SU-DHL-6 (cell line): ENCODE measurements at regions not wholly inside any gene's neighbourhood (a gene's known extent, or its start where the extent isn't known, plus 50 kb on each side); places are given as distances from the start of the nearest gene placed in this dataset.

Experiments
- H2AFZ ChIP-seq: fragments of 200-600 bp; sonication (generic); 2 replicates; pipeline ENCODE4 v1.6.1; 2014; ENCODE audit warnings: low read depth, mild to moderate bottlenecking, moderate library complexity, mixed read lengths, antibody characterized with exemption, low read length; ENCODE audit not compliant: severe bottlenecking
- H3F3A ChIP-seq: fragments of 200-600 bp; shearing (Covaris generic); 2 replicates; pipeline ENCODE4 v1.6.0; 2016; ENCODE audit warnings: antibody characterized with exemption, mild to moderate bottlenecking; ENCODE audit not compliant: insufficient read depth
- H3K27ac ChIP-seq: fragments of 200-600 bp; sonication (generic); 2 replicates; pipeline ENCODE4 v1.5.1; 2016; ENCODE audit warnings: low read depth, mild to moderate bottlenecking, low read length, moderate library complexity, mixed read lengths
- H3K27me3 ChIP-seq: fragments of 200-600 bp; sonication (generic), shearing (Covaris generic); 2 replicates; pipeline ENCODE4 v1.6.0; 2014; ENCODE audit warnings: mild to moderate bottlenecking, low read length
- H3K36me3 ChIP-seq: fragments of 200-600 bp; sonication (generic); 2 replicates; pipeline ENCODE4 v1.6.1; 2014; ENCODE audit warnings: mild to moderate bottlenecking, low read length, mixed read lengths
- H3K4me2 ChIP-seq: fragments of 300-600, 200-600 bp; shearing (Covaris generic), sonication (generic); 2 replicates; pipeline ENCODE4 v1.6.0; 2014; ENCODE audit warnings: low read length, low read depth, mild to moderate bottlenecking; ENCODE audit not compliant: poor library complexity, severe bottlenecking
- H3K4me3 ChIP-seq: fragments of 200-600 bp; sonication (generic); 2 replicates; pipeline ENCODE4 v1.5.1; 2014; ENCODE audit warnings: antibody characterized with exemption, low read length, mild to moderate bottlenecking, mixed read lengths; ENCODE audit not compliant: insufficient read depth, poor library complexity, severe bottlenecking
- H3K79me2 ChIP-seq: fragments of 200-600 bp; sonication (generic); 2 replicates; pipeline ENCODE4 v1.6.1; 2014; ENCODE audit warnings: mild to moderate bottlenecking, low read length, moderate library complexity; ENCODE audit not compliant: insufficient read depth
- H3K9ac ChIP-seq: fragments of 200-600 bp; sonication (generic); 2 replicates; pipeline ENCODE4 v1.7.0; 2014; ENCODE audit warnings: mild to moderate bottlenecking, low read length
- H3K9me2 ChIP-seq: fragments of 200-600 bp; sonication (generic); replicated peaks from 2 replicates; pipeline ENCODE4 v1.6.1; 2014; ENCODE audit warnings: low read length; ENCODE audit not compliant: insufficient read depth
- H3K9me3 ChIP-seq: fragments of 200-600 bp; sonication (generic); 2 replicates; pipeline ENCODE4 v1.6.1; 2014; ENCODE audit warnings: low read length, mixed read lengths; ENCODE audit not compliant: insufficient read depth
- H4K20me1 ChIP-seq: fragments of 200-600 bp; sonication (generic); 2 replicates; pipeline ENCODE4 v1.6.1; 2014; ENCODE audit warnings: low read depth, mild to moderate bottlenecking, antibody characterized with exemption, low read length, moderate library complexity, mixed read lengths
- CTCF ChIP-seq: fragments of 200-600 bp; sonication (generic); IDR thresholded peaks from one replicate; pipeline ENCODE4 v1.5.1; 2017; ENCODE audit warnings: antibody characterized with exemption, mild to moderate bottlenecking, low read length, moderate library complexity; ENCODE audit not compliant: insufficient read depth, poor library complexity, severe bottlenecking
- EZH2phosphoT487 ChIP-seq: fragments of 200-600 bp; sonication (generic), shearing (Covaris generic); conservative IDR thresholded peaks from 2 replicates; pipeline ENCODE4 v1.6.1; 2018; ENCODE audit warnings: mild to moderate bottlenecking, antibody characterized with exemption, low read length, moderate library complexity, mixed read lengths

GRCh38 chr2:7127687-7128086 lies 210.5 kb downstream of the RNF144A start:
- Histone ChIP-seq H3K4me2 (no peak overlapping the region), H3K79me2 (no peaks in the 10 kb centered on the region), H3K27me3 (no peaks in the 10 kb centered on the region), H3K36me3 (no peaks in the 10 kb centered on the region), H3K27ac (no peak overlapping the region), H3K4me3 (no peak overlapping the region), H3F3A (no peaks in the 10 kb centered on the region), H2AFZ (no peak overlapping the region), H3K9me2 (no peaks in the 10 kb centered on the region), H4K20me1 (no peaks in the 10 kb centered on the region), H3K9me3 (no peaks in the 10 kb centered on the region), H3K9ac (no peak overlapping the region)
- no peak for TF ChIP-seq CTCF
- no peak for TF ChIP-seq EZH2phosphoT487

- no peaks in the 10 kb centered on the region for H3K79me2 ChIP-seq
- TF ChIP-seq EZH2phosphoT487 (no peak), CTCF (no peak)
Observed at GRCh38 chr2:7131261-7131660, 214.0 kb downstream of the RNF144A start.

GRCh38 chr2:7132753-7133152 lies 215.5 kb downstream of the RNF144A start:
- H2AFZ ChIP-seq: no peak overlapping the region
- no peak for TF ChIP-seq CTCF
- no peaks in the 10 kb centered on the region for H4K20me1 ChIP-seq
- no peaks in the 10 kb centered on the region for H3K79me2 ChIP-seq
- H3K9me2 ChIP-seq: no peaks in the 10 kb centered on the region
- no peak overlapping the region for H3K27ac ChIP-seq
- H3K9me3 ChIP-seq: no peaks in the 10 kb centered on the region
- H3K4me3 ChIP-seq: no peak overlapping the region
- H3K27me3 ChIP-seq: no peaks in the 10 kb centered on the region
- H3K36me3 ChIP-seq: no peaks in the 10 kb centered on the region
- no peaks in the 10 kb centered on the region for H3F3A ChIP-seq
- no peak overlapping the region for H3K4me2 ChIP-seq
- no peak overlapping the region for H3K9ac ChIP-seq

More at GRCh38 chr2:7131261-7131660, 214.0 kb downstream of the RNF144A start:
- no peaks in the 10 kb centered on the region for H3K9me2 ChIP-seq
- H2AFZ ChIP-seq: no peak overlapping the region
- H3K27ac ChIP-seq: no peak overlapping the region
- no peaks in the 10 kb centered on the region for H4K20me1 ChIP-seq
- no peaks in the 10 kb centered on the region for H3K27me3 ChIP-seq
- no peaks in the 10 kb centered on the region for H3F3A ChIP-seq
- H3K9ac ChIP-seq: no peak overlapping the region
- no peaks in the 10 kb centered on the region for H3K9me3 ChIP-seq
- no peak overlapping the region for H3K4me3 ChIP-seq
- H3K36me3 ChIP-seq: no peaks in the 10 kb centered on the region
- H3K4me2 ChIP-seq: no peak overlapping the region

DNA sequence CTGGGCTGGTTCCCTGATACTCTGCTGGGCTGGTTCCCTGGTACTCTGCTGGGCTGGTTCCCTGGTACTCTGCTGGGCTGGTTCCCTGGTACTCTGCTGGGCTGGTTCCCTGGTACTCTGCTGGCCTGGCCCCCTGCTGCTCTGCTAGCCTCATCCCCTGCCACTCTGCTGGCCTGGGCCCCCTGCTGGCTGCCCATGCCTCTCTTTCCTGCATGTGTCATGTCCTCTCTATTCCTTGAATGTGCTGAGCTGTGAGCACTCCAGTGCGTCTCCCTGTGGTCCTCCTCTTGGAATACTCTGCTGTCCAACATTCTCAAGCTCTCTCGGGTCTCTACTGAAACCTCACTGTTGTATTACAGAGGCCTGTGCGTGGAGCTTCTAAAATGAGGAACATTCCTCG lies 216.3 kb downstream of the RNF144A start:
- no peaks in the 10 kb centered on the region for H3K79me2 ChIP-seq
- H3K27ac ChIP-seq: no peak overlapping the region
- no peaks in the 10 kb centered on the region for H3F3A ChIP-seq
- H3K4me2 ChIP-seq: no peak overlapping the region
- no peaks in the 10 kb centered on the region for H4K20me1 ChIP-seq
- H2AFZ ChIP-seq: no peak overlapping the region
- H3K4me3 ChIP-seq: no peak overlapping the region
- TF ChIP-seq CTCF (no peak), EZH2phosphoT487 (no peak)
- no peaks in the 10 kb centered on the region for H3K9me2 ChIP-seq
- no peaks in the 10 kb centered on the region for H3K27me3 ChIP-seq
- H3K36me3 ChIP-seq: no peaks in the 10 kb centered on the region
- no peak overlapping the region for H3K9ac ChIP-seq
- H3K9me3 ChIP-seq: no peaks in the 10 kb centered on the region
